ENCODE measurements at regions not wholly inside any gene's neighbourhood (a gene's known extent, or its start where the extent isn't known, plus 50 kb on each side); places are given as distances from the start of the nearest gene placed in this dataset.
A peak's percentile ranks its signal among the peaks of the same experiment; 100 is the strongest.

- DNase-seq, result no peak
Observed at GRCh38 chr17:56648321-56648720, 54.8 kb downstream of the NOG start.

DNA sequence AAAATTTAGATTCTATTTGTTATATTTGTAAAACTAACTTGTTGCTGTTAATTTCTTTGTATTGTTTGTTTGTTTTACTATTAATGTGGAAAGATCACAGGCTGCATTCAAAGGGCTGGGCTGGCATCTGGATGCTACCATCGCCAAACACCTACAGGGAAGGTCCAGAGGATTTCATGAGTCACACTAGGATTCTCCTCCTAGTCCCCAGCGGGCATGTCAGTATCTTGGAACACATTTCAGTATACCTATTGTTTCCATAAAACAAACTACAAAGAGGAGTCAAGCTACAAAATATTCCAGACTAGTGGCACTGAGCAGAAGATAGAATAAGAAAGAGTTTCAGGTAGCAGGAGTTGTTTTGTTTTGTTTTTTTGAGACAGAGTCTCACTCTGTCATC lies 55.3 kb downstream of the NOG start:
- no peak for DNase-seq

- DNase-seq, result no peak
Observed at GRCh38 chr17:56652628-56653027, 59.1 kb downstream of the NOG start.

GRCh38 chr17:56653877-56654276 lies 60.4 kb downstream of the NOG start:
- no peak for DNase-seq

DNA sequence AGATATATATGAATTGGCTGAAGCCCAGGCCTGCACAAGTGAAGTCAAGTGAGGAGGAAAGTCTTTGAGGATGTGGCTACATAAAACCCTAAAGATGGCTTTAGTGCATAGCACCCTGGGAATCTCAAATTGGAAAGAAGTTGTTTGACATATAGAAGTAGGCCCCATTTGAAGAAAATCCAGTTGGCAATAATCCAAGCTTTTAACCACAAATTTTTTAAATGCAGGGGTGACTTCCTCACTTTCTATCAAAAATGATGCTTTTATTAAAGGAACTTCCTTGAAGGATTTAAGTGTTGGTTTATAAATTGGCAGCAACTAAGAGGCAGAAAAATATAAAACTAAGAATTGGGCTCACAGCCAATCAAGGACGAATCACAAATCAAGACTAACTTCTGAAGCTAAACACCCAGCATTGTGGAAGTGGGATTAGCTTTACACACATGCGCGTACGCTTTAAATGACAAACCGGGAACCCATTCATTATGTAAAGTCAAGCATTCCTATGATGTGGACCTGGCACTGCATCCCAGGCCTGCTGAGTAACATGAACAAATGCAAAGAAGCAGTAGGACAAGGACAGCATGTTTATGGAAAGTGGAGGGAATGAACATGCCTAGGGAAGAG lies 63.3 kb downstream of the NOG start:
- no peak for DNase-seq

GRCh38 chr17:56658648-56659047 lies 65.1 kb downstream of the NOG start:
- no peak for DNase-seq

GRCh38 chr17:56659622-56660021 lies 66.1 kb downstream of the NOG start:
- DNase-seq, result no peak

- no peak for DNase-seq
Observed at GRCh38 chr17:56661906-56662305, 68.4 kb downstream of the NOG start.

DNA sequence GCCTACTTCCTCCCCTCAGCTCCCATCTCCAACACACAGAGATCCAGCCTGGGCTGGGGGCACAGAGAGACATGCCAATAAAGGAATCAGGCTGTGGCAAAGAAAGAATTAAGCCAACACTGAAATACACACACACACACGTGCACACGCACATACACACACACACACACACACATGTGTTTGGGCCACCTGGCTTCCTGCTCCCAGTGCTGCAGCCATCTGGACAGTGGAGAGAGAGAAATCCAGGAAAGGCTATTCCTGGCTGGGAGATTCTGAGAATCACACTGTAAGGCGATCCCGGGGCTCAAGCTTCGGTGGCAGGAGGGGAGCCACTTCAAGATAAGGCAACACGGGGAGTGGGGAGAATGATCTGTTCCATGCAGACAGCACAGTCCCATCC lies 72.4 kb downstream of the NOG start:
- no peak for DNase-seq

DNA sequence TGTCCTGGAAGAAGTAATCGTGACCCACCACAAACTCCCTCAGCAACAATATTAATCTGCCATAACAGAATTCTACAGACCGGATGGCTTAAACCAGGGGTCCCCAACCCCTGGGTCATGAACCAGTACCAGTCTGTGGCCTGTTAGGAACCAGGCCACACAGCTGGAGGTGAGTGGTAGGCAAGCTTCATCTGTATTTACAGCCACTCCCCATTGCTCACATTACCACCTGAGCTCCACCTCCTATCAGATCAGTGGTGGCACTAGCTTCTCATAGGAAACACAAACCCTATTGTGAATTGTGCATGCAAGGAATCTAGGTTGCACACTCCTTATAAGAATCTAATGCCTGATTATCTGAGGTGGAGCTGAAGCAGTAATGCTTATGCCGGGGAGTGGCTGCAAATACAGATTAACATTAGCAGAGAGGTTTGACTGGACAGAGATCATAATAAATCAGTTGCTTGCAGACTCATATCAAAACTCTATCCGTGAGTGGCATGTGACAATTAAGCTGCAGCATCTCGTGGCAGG lies 74.5 kb downstream of the NOG start:
- DNase-seq, result no peak

DNA sequence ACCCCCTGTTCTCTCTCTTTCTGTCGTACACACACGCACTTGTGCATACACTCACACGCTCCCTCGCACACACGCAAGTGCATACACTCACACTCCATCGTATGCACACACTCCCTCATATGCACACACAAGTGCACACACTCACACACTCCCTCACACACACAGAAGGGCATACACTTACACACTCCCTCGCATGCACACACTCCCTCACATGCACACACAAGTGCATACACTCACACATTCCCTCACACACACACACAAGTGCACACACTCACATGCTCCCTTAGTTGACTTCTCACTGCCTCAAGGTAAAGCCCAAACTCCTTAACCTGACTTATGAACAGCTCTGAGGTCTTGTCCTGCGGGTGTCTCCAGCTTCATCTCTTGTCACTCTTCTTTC lies 78.7 kb downstream of the NOG start:
- DNase-seq, result no peak

DNA sequence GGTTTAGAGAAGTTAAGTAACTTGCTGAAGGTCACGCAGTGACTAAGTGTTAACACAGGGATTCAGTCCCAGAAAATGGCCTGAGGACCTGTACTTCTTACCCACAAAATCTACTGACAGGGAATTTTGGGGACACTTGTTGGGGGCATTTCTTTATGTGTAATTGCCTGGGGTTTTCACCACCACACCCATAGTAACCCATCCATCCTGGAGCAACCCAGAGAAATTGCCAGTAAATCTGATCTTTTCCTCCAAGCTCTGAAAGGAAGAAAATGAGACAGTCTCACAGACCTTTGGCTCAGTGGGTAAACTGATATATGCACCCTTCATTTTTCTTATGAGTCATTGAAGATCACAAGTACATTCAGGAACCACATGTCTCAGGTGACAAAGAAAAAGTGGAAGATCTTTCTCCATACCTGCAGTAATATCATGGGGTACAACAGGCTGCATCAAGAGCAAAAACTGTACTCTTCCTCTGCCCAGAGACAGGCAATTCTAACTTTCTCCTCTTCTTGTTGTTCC lies 81.0 kb downstream of the NOG start:
- DNase-seq, result no peak

DNA sequence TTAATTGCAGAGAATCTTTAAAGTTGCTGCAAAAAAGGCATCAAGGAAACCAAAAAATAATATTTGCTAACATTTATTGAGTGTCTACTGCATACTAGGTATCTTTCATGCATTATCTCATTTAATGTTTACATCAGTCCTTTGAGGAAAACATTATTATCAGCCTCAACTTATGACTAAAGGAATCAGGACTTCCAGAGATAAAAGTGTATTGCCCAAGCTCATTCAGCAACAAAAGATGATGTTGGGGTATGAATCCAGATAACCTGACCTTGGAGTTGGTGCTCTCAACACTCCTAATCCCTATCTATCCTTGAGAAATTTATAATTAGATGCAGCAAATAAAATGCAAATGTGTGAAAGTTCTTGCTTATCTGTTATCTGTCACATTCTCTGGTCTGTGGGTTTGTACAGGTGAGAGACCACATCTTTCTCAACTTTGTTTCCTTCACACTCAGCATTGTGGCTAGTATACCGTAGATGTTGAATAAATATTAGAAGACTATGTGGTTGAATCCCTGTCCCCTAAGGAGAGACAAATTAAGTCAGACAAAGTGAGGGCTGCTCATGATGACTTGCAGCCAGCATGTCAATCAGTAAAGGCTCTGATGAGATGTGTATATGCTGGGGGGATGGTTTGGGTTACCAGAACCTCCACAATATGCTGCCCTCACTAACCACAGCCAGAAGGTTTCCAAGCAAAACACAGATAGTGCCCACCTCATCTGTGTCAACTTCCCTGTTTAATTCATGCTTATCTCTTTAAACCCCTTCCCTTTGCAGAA lies 82.6 kb downstream of the NOG start:
- DNase-seq, result no peak

DNA sequence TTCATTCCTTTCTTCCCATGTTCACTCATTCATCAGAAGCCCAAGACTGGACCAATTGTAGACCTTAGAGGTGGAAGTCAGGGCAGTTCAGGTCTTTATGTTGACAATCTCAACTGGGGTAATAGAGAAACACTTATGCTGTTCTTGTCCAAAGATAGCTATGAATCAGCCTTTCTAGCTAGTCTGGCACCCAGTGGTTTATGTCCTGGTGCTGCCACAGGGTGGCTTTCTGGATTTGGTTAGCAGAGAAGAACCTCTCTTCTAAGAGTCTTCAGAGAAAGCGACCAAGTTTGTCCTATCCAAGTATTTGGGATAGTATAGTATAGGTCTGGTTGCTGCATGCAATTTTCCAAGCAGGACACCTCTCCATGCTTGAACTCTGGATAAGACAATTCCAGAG lies 83.3 kb downstream of the NOG start:
- no peak for DNase-seq

GRCh38 chr17:56678249-56679114 lies 85.0 kb downstream of the NOG start:
- DNase-seq, result peak; percentile 15

DNA sequence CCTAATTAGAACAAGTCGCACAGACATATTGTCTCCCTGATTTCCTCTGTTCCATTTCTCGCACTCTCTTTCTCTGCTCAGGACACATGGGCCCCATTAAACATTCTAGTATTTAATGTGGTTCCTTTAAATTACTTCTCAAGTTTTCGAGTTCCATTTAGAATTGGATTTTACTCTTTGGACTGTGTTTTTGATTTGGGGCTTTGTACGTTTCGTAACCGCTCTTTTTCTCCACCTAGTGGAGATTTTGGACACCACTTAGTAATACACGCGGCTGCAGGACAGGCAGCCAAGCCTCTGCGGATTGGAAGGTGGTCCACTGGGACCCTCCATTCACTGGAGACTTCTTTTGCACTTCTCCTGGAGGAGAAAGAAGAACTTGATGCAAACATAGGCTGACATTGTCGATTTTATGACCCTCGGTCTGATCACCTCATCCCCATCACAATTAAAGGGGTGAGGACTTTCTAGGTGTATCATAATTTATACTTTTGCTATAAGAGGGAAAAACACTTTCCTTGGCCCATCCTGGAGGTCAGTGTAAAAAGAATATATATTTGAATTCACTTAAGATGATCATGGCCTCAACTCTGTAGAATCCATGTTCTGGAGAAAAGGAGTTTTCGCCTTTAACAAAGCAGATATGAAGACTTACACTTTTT lies 85.7 kb downstream of the NOG start:
- DNase-seq, result peak; percentile 59

DNA sequence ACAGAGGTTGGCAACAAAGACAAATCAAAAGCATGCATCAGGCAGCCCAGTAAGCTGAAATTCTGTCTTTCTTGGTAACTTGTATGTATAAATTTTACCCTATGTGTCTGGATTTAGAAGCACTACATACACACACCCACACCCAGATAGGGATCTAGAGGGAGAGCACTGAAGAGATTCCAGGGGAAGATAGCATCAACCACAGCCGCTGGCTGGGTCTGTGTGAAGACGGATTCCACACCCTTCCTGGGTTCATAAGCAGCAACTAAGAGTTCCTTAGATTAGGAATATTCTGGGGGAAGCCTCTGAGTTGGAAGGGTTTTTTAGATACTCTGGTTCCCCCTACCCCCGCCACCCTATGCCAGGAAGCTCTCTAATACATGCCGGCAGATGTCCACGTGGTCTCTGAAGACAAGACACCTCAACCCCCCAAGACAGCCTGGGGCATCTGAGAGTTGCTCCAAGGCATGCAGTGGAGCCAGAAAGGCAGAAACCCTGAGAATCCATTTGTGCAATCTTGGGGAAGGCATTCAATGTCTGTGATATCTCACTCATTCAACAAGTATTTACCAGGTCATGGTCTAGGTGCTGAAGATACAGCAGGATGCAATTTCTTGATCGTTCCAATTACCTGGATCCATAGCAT lies 86.4 kb downstream of the NOG start:
- no peak for DNase-seq

- no peak for DNase-seq
Observed at GRCh38 chr17:56680676-56681075, 87.2 kb downstream of the NOG start.

DNA sequence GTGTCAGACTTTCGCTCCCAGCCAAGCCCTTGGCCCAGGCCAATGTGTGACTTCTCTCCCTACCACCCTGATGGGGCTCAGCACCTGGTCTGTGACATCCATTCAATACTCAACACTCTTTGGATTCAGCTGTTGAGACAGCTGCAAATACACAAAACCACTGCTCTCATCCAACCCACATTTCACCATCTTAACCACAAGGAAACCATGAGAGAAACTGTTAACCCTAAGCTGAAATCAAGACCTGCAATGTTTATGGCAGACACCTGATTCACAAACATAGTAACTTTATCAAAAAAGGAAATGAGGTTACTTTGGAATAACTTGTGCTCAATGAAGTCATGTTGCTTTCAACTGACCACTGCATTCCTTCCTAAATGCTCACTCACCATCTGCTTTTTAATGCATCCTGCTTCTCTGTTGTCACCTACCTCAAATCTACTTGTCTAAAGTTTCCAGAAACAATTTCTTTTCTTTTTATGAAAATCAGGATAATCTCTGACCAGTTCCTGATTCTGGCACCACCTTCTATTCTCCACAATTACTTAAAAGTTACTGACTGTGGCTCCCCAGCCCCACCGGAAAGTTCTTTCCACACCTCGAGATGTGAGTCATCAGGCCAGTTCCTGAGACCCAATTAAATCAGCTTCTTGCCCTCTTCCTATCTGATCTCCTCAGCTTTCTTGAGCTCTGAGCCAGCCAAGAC lies 88.2 kb downstream of the NOG start:
- DNase-seq, result no peak

GRCh38 chr17:56688151-56688550 lies 94.7 kb downstream of the NOG start:
- DNase-seq, result no peak
